Progenitor cell of endocrine pancreas (in vitro differentiated cells): ENCODE measurements at regions not wholly inside any gene's neighbourhood (a gene's known extent, or its start where the extent isn't known, plus 50 kb on each side); places are given as distances from the start of the nearest gene placed in this dataset.

Experiments used
- DNase-seq: peaks from one replicate; pipeline ENCODE4 v3.0.0; 2021; ENCODE audit warnings: low spot score; ENCODE audit not compliant: unreplicated experiment
- H3K27ac Mint-ChIP-seq: 2 replicates; pipeline ENCODE4 v1.8.0; 2021; ENCODE audit warnings: mild to moderate bottlenecking, moderate library complexity, mixed read lengths
- H3K27me3 Mint-ChIP-seq: 2 replicates; pipeline ENCODE4 v1.8.0; 2021; ENCODE audit warnings: mixed read lengths
- H3K36me3 Mint-ChIP-seq: 2 replicates; pipeline ENCODE4 v1.8.0; 2022; ENCODE audit warnings: mixed read lengths; ENCODE audit not compliant: insufficient read depth
- H3K4me1 Mint-ChIP-seq: 2 replicates; pipeline ENCODE4 v1.8.0; 2021; ENCODE audit warnings: low read depth, mixed read lengths
- H3K4me3 Mint-ChIP-seq: 2 replicates; pipeline ENCODE4 v1.8.0; 2021; ENCODE audit warnings: low read depth, mild to moderate bottlenecking, moderate library complexity, mixed read lengths
- H3K9me3 Mint-ChIP-seq: 2 replicates; pipeline ENCODE4 v1.8.0; 2021; ENCODE audit warnings: low read depth, mixed read lengths
- CTCF ChIP-seq: fragments of 200-600 bp; sonication (generic); IDR thresholded peaks from one replicate; pipeline ENCODE4 v1.5.0; 2021; ENCODE audit warnings: antibody characterized with exemption, mild to moderate bottlenecking; ENCODE audit not compliant: unreplicated experiment

GRCh38 chr10:107498983-107499382, 334.5 kb upstream of the SORCS1 start:
- no peaks in the 10 kb centered on the region for H3K4me1 Mint-ChIP-seq
- H3K9me3 Mint-ChIP-seq, result peaks cover 6% of the 10 kb centered on the region
- H3K27ac Mint-ChIP-seq, result no peak overlapping the region
- DNase-seq, result no peak
- TF ChIP-seq CTCF, result no peak
- H3K4me3 Mint-ChIP-seq, result no peak overlapping the region
- H3K27me3 Mint-ChIP-seq, result no peaks in the 10 kb centered on the region
- H3K36me3 Mint-ChIP-seq, result no peaks in the 10 kb centered on the region

- no peak for TF ChIP-seq CTCF
- no peak for DNase-seq
- H3K27me3 Mint-ChIP-seq, result no peaks in the 10 kb centered on the region
- no peaks in the 10 kb centered on the region for H3K9me3 Mint-ChIP-seq
- no peak overlapping the region for H3K27ac Mint-ChIP-seq
- H3K36me3 Mint-ChIP-seq, result no peaks in the 10 kb centered on the region
- no peak overlapping the region for H3K4me3 Mint-ChIP-seq
- no peaks in the 10 kb centered on the region for H3K4me1 Mint-ChIP-seq
These were observed 332.5 kb upstream of the SORCS1 start for GRCh38 chr10:107497024-107497423.

GRCh38 chr10:107496594-107496993, 332.1 kb upstream of the SORCS1 start:
- no peak for DNase-seq
- no peaks in the 10 kb centered on the region for H3K9me3 Mint-ChIP-seq
- H3K27ac Mint-ChIP-seq, result no peak overlapping the region
- H3K36me3 Mint-ChIP-seq, result no peaks in the 10 kb centered on the region
- no peaks in the 10 kb centered on the region for H3K4me1 Mint-ChIP-seq
- no peaks in the 10 kb centered on the region for H3K27me3 Mint-ChIP-seq
- H3K4me3 Mint-ChIP-seq, result no peak overlapping the region
- TF ChIP-seq CTCF, result no peak

GRCh38 chr10:107492389-107492788, 327.9 kb upstream of the SORCS1 start:
- Mint-ChIP-seq H3K27ac (no peak overlapping the region), H3K36me3 (no peaks in the 10 kb centered on the region), H3K4me3 (no peak overlapping the region), H3K27me3 (no peaks in the 10 kb centered on the region), H3K9me3 (no peaks in the 10 kb centered on the region), H3K4me1 (no peaks in the 10 kb centered on the region)
- no peak for DNase-seq
- TF ChIP-seq CTCF, result no peak

- Mint-ChIP-seq H3K27me3 (no peaks in the 10 kb centered on the region), H3K4me3 (no peak overlapping the region), H3K4me1 (no peaks in the 10 kb centered on the region), H3K9me3 (no peaks in the 10 kb centered on the region), H3K36me3 (no peaks in the 10 kb centered on the region), H3K27ac (no peak overlapping the region)
- no peak for DNase-seq
- no peak for TF ChIP-seq CTCF
These were observed 325.9 kb upstream of the SORCS1 start for GRCh38 chr10:107490389-107490788.
